Activated CD4-positive, alpha-beta T cell treated with anti-CD3 and anti-CD28 coated beads for 36 hours (primary cell): ENCODE measurements at regions not wholly inside any gene's neighbourhood (a gene's known extent, or its start where the extent isn't known, plus 50 kb on each side); places are given as distances from the start of the nearest gene placed in this dataset.
"Not testable (repeated sequence)": the region's sequence is repeated elsewhere in the genome, so short reads cannot be mapped to it uniquely, and the experiment has no call there.

ENCODE experiments used
- ATAC-seq: fragments of 200-7000 bp; cut with Tn5 transposase; one replicate; pipeline ENCODE4 v1.10.0; 2021; ENCODE audit warnings: mild to moderate bottlenecking, moderate library complexity
- CTCF ChIA-PET: fragments of 350-600 bp; sonication (Branson Sonifier 250); formaldehyde crosslinking; loops from one replicate; lab custom pipeline; 2021; ENCODE audit warnings: antibody characterized with exemption; lab: Charles Lee
- POLR2A ChIA-PET: fragments of 350-600 bp; sonication (Branson Sonifier 250); formaldehyde crosslinking; loops from one replicate; lab custom pipeline; 2021; ENCODE audit warnings: antibody characterized with exemption, inconsistent platforms; lab: Charles Lee
- DNase-seq: peaks from one replicate; pipeline ENCODE4 v3.0.0-alpha.2; 2020
- H3K27ac Mint-ChIP-seq: one replicate; pipeline ENCODE4 v1.8.0; 2021; ENCODE audit warnings: mixed read lengths
- H3K27me3 Mint-ChIP-seq: one replicate; pipeline ENCODE4 v1.8.0; 2021; ENCODE audit warnings: mixed read lengths
- H3K36me3 Mint-ChIP-seq: one replicate; pipeline ENCODE4 v1.8.0; 2021; ENCODE audit warnings: low read depth, mixed read lengths
- H3K4me1 Mint-ChIP-seq: one replicate; pipeline ENCODE4 v1.8.0; 2021; ENCODE audit warnings: mixed read lengths
- H3K4me3 Mint-ChIP-seq: one replicate; pipeline ENCODE4 v1.8.0; 2021; ENCODE audit warnings: mild to moderate bottlenecking, moderate library complexity, mixed read lengths
- H3K9me3 Mint-ChIP-seq: one replicate; pipeline ENCODE4 v1.8.0; 2021; ENCODE audit warnings: low read depth, mixed read lengths
- intact Hi-C, 2 experiments: fragments of 100-400 bp; cut with DNase I in 1 of 2; cut with micrococcal nuclease in 1 of 2; formaldehyde crosslinking; loops; one replicate each; pipeline versions ENCODE4 v1.14.2 to v1.15.1; 2022 to 2024; cut with DNase I, micrococcal nuclease

DNA sequence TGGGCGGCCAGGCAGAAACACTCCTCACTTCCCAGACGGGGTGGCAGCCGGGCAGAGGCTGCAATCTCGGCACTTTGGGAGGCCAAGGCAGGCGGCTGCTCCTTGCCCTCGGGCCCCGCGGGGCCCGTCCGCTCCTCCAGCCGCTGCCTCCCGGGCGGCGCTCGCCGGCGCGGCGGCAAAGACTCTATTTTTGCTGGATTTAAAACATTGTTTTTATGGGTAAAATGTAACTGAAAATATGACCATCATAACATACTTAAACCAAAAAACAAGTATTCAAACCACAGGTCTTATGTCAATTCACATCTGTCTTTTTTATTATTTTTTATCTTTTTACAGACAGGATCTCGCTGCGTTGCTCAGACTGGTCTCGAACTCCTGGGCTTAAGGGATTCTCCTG is 65.9 kb upstream of the SLC35C1 start:
- peaks cover 13% of the 10 kb centered on the region for H3K4me1 Mint-ChIP-seq
- ATAC-seq, intact Hi-C loops, H3K27ac Mint-ChIP-seq, POLR2A ChIA-PET, H3K27me3 Mint-ChIP-seq, H3K36me3 Mint-ChIP-seq, H3K4me3 Mint-ChIP-seq, H3K9me3 Mint-ChIP-seq, DNase-seq, CTCF ChIA-PET: not testable (repeated sequence)

- intact Hi-C loops, H3K36me3 Mint-ChIP-seq, ATAC-seq, H3K9me3 Mint-ChIP-seq, CTCF ChIA-PET, H3K27ac Mint-ChIP-seq, H3K27me3 Mint-ChIP-seq, H3K4me3 Mint-ChIP-seq, POLR2A ChIA-PET, DNase-seq: not testable (repeated sequence)
- peaks cover 13% of the 10 kb centered on the region for H3K4me1 Mint-ChIP-seq
Observed at GRCh38 chr11:45738194-45738593, 66.8 kb upstream of the SLC35C1 start.

DNA sequence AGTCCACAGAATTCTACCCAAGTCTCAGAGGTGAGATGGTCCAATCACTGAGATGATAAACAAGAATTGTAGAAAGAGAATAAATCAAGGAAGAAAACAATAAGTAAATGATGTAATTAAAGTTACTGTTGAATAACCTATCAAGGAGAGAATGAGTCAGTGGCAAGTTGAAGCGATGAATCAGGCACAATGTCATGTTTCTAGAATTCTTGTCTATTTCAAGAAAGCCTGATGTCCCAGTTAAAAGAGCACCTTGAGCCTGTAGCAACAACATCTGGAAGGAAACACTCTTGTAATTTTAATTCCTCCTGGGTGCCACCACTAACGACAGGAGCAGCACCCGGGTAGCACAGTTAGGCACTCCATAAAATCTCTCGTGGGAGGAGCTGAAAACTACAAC is 67.9 kb upstream of the SLC35C1 start:
- Mint-ChIP-seq H3K36me3 (no peaks in the 10 kb centered on the region), H3K4me1 (peaks cover 13% of the 10 kb centered on the region), H3K27ac (peak overlapping the region; percentile 60), H3K4me3 (no peak overlapping the region), H3K27me3 (peaks cover 5% of the 10 kb centered on the region), H3K9me3 (no peaks in the 10 kb centered on the region)
- intact Hi-C loops, result no loop called here
- DNase-seq (no peak), ATAC-seq (peak; percentile 80)
- ChIA-PET CTCF (no interaction called here), POLR2A (no interaction called here)

- Mint-ChIP-seq H3K4me3 (no peak overlapping the region), H3K4me1 (peaks cover 13% of the 10 kb centered on the region), H3K27ac (peak overlapping the region; percentile 60), H3K36me3 (no peaks in the 10 kb centered on the region), H3K27me3 (peaks cover 5% of the 10 kb centered on the region), H3K9me3 (no peaks in the 10 kb centered on the region)
- POLR2A ChIA-PET, result no interaction called here
- ATAC-seq (peak; percentile 47), DNase-seq (no peak)
- CTCF ChIA-PET, result no interaction called here
- intact Hi-C loops, result no loop called here
Observed at GRCh38 chr11:45736424-45736823, 68.5 kb upstream of the SLC35C1 start.

GRCh38 chr11:45733176-45733575 is 67.8 kb upstream of the CHST1 start:
- Mint-ChIP-seq H3K4me3 (no peak overlapping the region), H3K4me1 (peaks cover 13% of the 10 kb centered on the region), H3K9me3 (no peaks in the 10 kb centered on the region), H3K27ac (no peak overlapping the region), H3K36me3 (no peaks in the 10 kb centered on the region), H3K27me3 (peaks cover 3% of the 10 kb centered on the region)
- POLR2A ChIA-PET, result no interaction called here
- intact Hi-C loops, result no loop called here
- no peak for DNase-seq
- ATAC-seq, result no peak
- CTCF ChIA-PET, result interaction anchor here (0.6 to 1.1 kb wide), 2 partner anchors 39 to 66 kb away, joined by 3 read pairs; no protein-coding TSS in a partner anchor

DNA sequence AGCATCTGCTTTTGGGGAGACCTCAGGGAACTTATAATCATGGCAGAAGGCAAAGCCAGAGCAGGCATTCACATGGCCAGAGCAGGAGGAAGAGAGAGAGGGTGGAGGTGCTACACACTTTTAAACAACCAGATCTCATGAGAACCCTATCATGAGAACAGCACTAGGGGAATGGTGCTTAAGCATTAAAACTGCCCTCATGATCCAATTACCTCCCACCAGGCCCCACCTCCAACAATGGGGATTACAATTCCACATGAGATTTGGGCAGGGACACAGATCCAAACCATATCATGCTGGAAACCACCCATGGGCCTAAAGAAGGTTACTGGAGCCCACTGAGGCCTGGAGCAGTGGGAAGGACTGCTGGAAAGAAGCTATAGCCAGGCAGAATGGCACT is 66.9 kb upstream of the CHST1 start:
- Mint-ChIP-seq H3K36me3 (no peaks in the 10 kb centered on the region), H3K4me3 (no peak overlapping the region), H3K4me1 (peaks cover 13% of the 10 kb centered on the region), H3K27me3 (peaks cover 3% of the 10 kb centered on the region), H3K9me3 (no peaks in the 10 kb centered on the region), H3K27ac (no peak overlapping the region)
- DNase-seq (no peak), ATAC-seq (no peak)
- ChIA-PET CTCF (interaction anchor here (1.1 kb wide), 1 partner anchor 39 kb away, joined by 3 read pairs; no protein-coding TSS in a partner anchor), POLR2A (no interaction called here)
- intact Hi-C loops, result no loop called here

GRCh38 chr11:45731171-45731570 is 65.7 kb upstream of the CHST1 start:
- not testable (repeated sequence) for H3K36me3 Mint-ChIP-seq

GRCh38 chr11:45730014-45730413 is 64.6 kb upstream of the CHST1 start:
- DNase-seq, result no peak
- no peak overlapping the region for H3K4me3 Mint-ChIP-seq
- no peak for ATAC-seq
- H3K27me3 Mint-ChIP-seq, result no peaks in the 10 kb centered on the region
- H3K27ac Mint-ChIP-seq, result no peak overlapping the region
- H3K9me3 Mint-ChIP-seq, result no peaks in the 10 kb centered on the region
- ChIA-PET CTCF (interaction anchor here (2.0 kb wide), 1 partner anchor 42 kb away, joined by 9 read pairs; no protein-coding TSS in a partner anchor), POLR2A (interaction anchor here (0.6 kb wide), 1 partner anchor 17 kb away, joined by 3 read pairs; no protein-coding TSS in a partner anchor)
- no peaks in the 10 kb centered on the region for H3K36me3 Mint-ChIP-seq
- H3K4me1 Mint-ChIP-seq, result peaks cover 12% of the 10 kb centered on the region
- intact Hi-C loops, result no loop called here

More at GRCh38 chr11:45731171-45731570, 65.7 kb upstream of the CHST1 start:
- H3K27ac Mint-ChIP-seq, DNase-seq, H3K4me3 Mint-ChIP-seq, ATAC-seq, H3K4me1 Mint-ChIP-seq, H3K9me3 Mint-ChIP-seq, H3K27me3 Mint-ChIP-seq, POLR2A ChIA-PET, intact Hi-C loops: not testable (repeated sequence)
- CTCF ChIA-PET, result interaction anchor here (1.2 kb wide), 2 partner anchors 41 to 490 kb away, joined by 3 to 4 read pairs; no protein-coding TSS in a partner anchor

DNA sequence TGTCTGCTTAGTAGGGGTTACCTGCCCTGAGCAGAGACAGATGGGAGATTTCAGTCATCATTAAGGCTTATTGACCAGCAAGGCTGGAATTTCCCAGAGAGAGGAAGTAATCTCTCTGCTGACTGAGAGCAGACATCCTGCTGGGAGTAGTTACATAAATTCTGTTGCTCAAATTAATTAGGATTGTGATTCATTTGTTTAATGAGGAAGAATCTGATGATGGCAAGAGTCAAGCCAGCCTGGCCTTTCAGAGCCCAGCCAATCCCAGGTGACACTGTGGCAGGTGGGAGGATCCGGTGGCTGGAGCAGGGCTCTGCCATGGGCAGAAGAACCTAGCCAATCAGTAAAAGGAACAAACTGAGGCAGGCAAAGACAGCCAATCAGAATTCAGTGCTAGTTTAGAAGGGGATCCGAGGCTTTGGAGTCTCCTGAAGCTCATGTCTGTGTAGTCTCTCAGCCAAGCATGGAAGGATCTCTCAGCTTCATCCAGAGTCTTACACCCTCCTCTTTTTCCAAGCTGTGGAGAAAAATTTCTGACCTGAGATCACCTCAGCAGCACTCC is 61.2 kb upstream of the CHST1 start:
- ATAC-seq (no peak), DNase-seq (no peak)
- H3K27ac Mint-ChIP-seq, result no peak overlapping the region
- CTCF ChIA-PET, result interaction anchor here (1.4 kb wide), 1 partner anchor 45 kb away, joined by 3 read pairs; no protein-coding TSS in a partner anchor
- H3K9me3 Mint-ChIP-seq, result no peaks in the 10 kb centered on the region
- H3K27me3 Mint-ChIP-seq, result peaks cover 1% of the 10 kb centered on the region
- intact Hi-C loops, result loop anchor here in 1 of 2 experiments (5.0 kb wide), 1 partner anchor 64 kb away; no protein-coding TSS in a partner anchor
- POLR2A ChIA-PET, result no interaction called here
- H3K36me3 Mint-ChIP-seq, result no peaks in the 10 kb centered on the region
- H3K4me1 Mint-ChIP-seq, result peaks cover 12% of the 10 kb centered on the region
- no peak overlapping the region for H3K4me3 Mint-ChIP-seq

- Mint-ChIP-seq H3K36me3 (no peaks in the 10 kb centered on the region), H3K4me1 (peaks cover 12% of the 10 kb centered on the region), H3K27ac (peak overlapping the region; percentile 62), H3K27me3 (peaks cover 1% of the 10 kb centered on the region), H3K4me3 (no peak overlapping the region), H3K9me3 (no peaks in the 10 kb centered on the region)
- DNase-seq, result peak; percentile 11
- intact Hi-C loops, result loop anchor here in 1 of 2 experiments (5.0 kb wide), 1 partner anchor 64 kb away; no protein-coding TSS in a partner anchor
- peak; percentile 68 for ATAC-seq
- ChIA-PET CTCF (no interaction called here), POLR2A (no interaction called here)
Observed at GRCh38 chr11:45725776-45726492, 60.5 kb upstream of the CHST1 start.

DNA sequence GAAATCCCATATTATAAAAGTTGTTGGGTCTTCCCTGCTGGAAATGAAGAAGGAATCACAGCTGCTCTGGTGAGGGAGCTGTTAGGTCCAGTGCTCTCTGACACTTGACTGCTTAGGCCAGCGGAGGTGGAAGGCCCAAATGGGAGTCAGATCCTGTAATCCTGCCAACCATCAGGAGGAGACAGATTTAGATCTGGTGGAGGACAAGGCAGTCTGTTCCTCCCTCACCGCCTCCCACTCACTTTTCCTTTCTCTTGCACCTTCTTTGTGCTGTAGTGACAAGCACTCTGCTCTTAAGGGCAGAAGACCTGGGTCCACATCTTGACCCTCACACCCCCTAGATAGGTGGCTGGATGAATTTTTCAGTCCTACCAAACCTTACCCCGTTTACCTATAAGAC is 59.7 kb upstream of the CHST1 start:
- Mint-ChIP-seq H3K36me3 (no peaks in the 10 kb centered on the region), H3K9me3 (no peaks in the 10 kb centered on the region), H3K27me3 (peaks cover 1% of the 10 kb centered on the region), H3K4me3 (no peak overlapping the region), H3K4me1 (peaks cover 12% of the 10 kb centered on the region), H3K27ac (no peak overlapping the region)
- DNase-seq (no peak), ATAC-seq (no peak)
- intact Hi-C loops, result loop anchor here in 1 of 2 experiments (5.0 kb wide), 1 partner anchor 63 kb away; no protein-coding TSS in a partner anchor
- CTCF ChIA-PET, result interaction anchor here (0.8 kb wide), 1 partner anchor 21 kb away, joined by 3 read pairs; no protein-coding TSS in a partner anchor
- POLR2A ChIA-PET, result no interaction called here
